Brain microvascular endothelial cell (primary cell): ENCODE measurements at regions not wholly inside any gene's neighbourhood (a gene's known extent, or its start where the extent isn't known, plus 50 kb on each side); places are given as distances from the start of the nearest gene placed in this dataset.

Experiments used
- DNase-seq: peaks from one replicate; pipeline ENCODE4 v3.0.0-alpha.2; 2020
- H3K27ac ChIP-seq: fragments of 250-450 bp; sonication (Bioruptor Pico); 2 replicates; pipeline ENCODE4 v1.5.1; 2020; ENCODE audit warnings: mild to moderate bottlenecking, moderate library complexity
- H3K27me3 ChIP-seq: fragments of 250-450 bp; sonication (Bioruptor Pico); replicated peaks from 2 replicates; pipeline ENCODE4 v1.5.1; 2020; ENCODE audit warnings: mild to moderate bottlenecking
- H3K36me3 ChIP-seq: fragments of 250-450 bp; sonication (Bioruptor Pico); replicated peaks from 2 replicates; pipeline ENCODE4 v1.5.1; 2020; ENCODE audit warnings: mild to moderate bottlenecking
- H3K4me3 ChIP-seq: 2 replicates; pipeline ENCODE4 v1.5.1; 2011; ENCODE audit warnings: low read depth, mild to moderate bottlenecking, control low read depth, low read length, moderate library complexity
- CTCF ChIP-seq: IDR thresholded peaks from 2 replicates; pipeline ENCODE4 v1.5.1; 2011; ENCODE audit warnings: low read depth, mild to moderate bottlenecking, moderate library complexity, low read length, control low read depth, inconsistent platforms; ENCODE audit errors: missing control alignments
- in situ Hi-C: cut with HindIII; loops from 2 replicates; pipeline ENCODE4 v1.10.0; 2017; ENCODE audit warnings: low sequenced_read_pairs, low pct_ligation_motif_present

GRCh38 chr10:23899166-23899565, 309.8 kb upstream of the KIAA1217 start:
- Histone ChIP-seq H3K4me3 (no peak overlapping the region), H3K27ac (no peak overlapping the region), H3K27me3 (no peaks in the 10 kb centered on the region), H3K36me3 (no peaks in the 10 kb centered on the region)
- TF ChIP-seq CTCF, result no peak
- in situ Hi-C loops, result no loop called here
- no peak for DNase-seq

GRCh38 chr10:23910291-23910690, 298.6 kb upstream of the KIAA1217 start:
- Histone ChIP-seq H3K27me3 (no peaks in the 10 kb centered on the region), H3K4me3 (no peak overlapping the region), H3K36me3 (no peaks in the 10 kb centered on the region), H3K27ac (no peak overlapping the region)
- in situ Hi-C loops, result no loop called here
- no peak for DNase-seq
- no peak for TF ChIP-seq CTCF

- Histone ChIP-seq H3K27ac (no peak overlapping the region), H3K4me3 (no peak overlapping the region), H3K36me3 (no peaks in the 10 kb centered on the region), H3K27me3 (no peaks in the 10 kb centered on the region)
- no peak for DNase-seq
- no peak for TF ChIP-seq CTCF
- in situ Hi-C loops, result no loop called here
Observed at GRCh38 chr10:23912884-23913404, 296.0 kb upstream of the KIAA1217 start.

- Histone ChIP-seq H3K36me3 (no peaks in the 10 kb centered on the region), H3K27ac (no peak overlapping the region), H3K4me3 (no peak overlapping the region), H3K27me3 (no peaks in the 10 kb centered on the region)
- no peak for TF ChIP-seq CTCF
- in situ Hi-C loops, result no loop called here
- DNase-seq, result no peak
Observed at GRCh38 chr10:23914641-23915040, 294.3 kb upstream of the KIAA1217 start.

- Histone ChIP-seq H3K27ac (no peak overlapping the region), H3K4me3 (no peak overlapping the region), H3K36me3 (no peaks in the 10 kb centered on the region), H3K27me3 (no peaks in the 10 kb centered on the region)
- TF ChIP-seq CTCF, result no peak
- in situ Hi-C loops, result no loop called here
- DNase-seq, result no peak
Observed at GRCh38 chr10:23917251-23917840, 291.6 kb upstream of the KIAA1217 start.

- H3K27ac ChIP-seq, result no peak overlapping the region
- no peak overlapping the region for H3K4me3 ChIP-seq
- DNase-seq, result no peak
- H3K36me3 ChIP-seq, result no peaks in the 10 kb centered on the region
- no peaks in the 10 kb centered on the region for H3K27me3 ChIP-seq
- TF ChIP-seq CTCF, result no peak
- in situ Hi-C loops, result no loop called here
Observed at GRCh38 chr10:23918090-23918723, 290.7 kb upstream of the KIAA1217 start.
